Ishikawa (cell line): ENCODE measurements at regions not wholly inside any gene's neighbourhood (a gene's known extent, or its start where the extent isn't known, plus 50 kb on each side); places are given as distances from the start of the nearest gene placed in this dataset.
A peak's percentile ranks its signal among the peaks of the same experiment; 100 is the strongest.

ENCODE experiments used
- CEBPB ChIP-seq: IDR thresholded peaks from 2 replicates; pipeline ENCODE4 v1.6.1; 2012
- CREB1 ChIP-seq: IDR thresholded peaks from 2 replicates; pipeline ENCODE4 v1.6.1; 2012; ENCODE audit warnings: low read depth
- EGR1 ChIP-seq: IDR thresholded peaks from 2 replicates; pipeline ENCODE4 v1.6.1; 2012
- EP300 ChIP-seq: IDR thresholded peaks from 2 replicates; pipeline ENCODE4 v1.6.1; 2012; ENCODE audit warnings: borderline replicate concordance
- FOXM1 ChIP-seq: IDR thresholded peaks from 2 replicates; pipeline ENCODE4 v1.6.1; 2012; ENCODE audit warnings: low read depth, borderline replicate concordance
- NFIC ChIP-seq: IDR thresholded peaks from 2 replicates; pipeline ENCODE4 v1.6.1; 2012
- RAD21 ChIP-seq: IDR thresholded peaks from 2 replicates; pipeline ENCODE4 v1.6.1; 2012; ENCODE audit warnings: low read depth
- TAF1 ChIP-seq: IDR thresholded peaks from 2 replicates; pipeline ENCODE4 v1.6.1; 2012; ENCODE audit warnings: low read depth, mild to moderate bottlenecking
- TCF12 ChIP-seq: IDR thresholded peaks from 2 replicates; pipeline ENCODE4 v1.6.1; 2012; ENCODE audit warnings: low read depth
- TEAD4 ChIP-seq: IDR thresholded peaks from 2 replicates; pipeline ENCODE4 v1.6.1; 2012
- YY1 ChIP-seq: IDR thresholded peaks from 2 replicates; pipeline ENCODE4 v1.6.1; 2012; ENCODE audit warnings: low read depth
- ZBTB7A ChIP-seq: IDR thresholded peaks from 2 replicates; pipeline ENCODE4 v1.6.1; 2012; ENCODE audit warnings: low read depth
- TF ChIP-seq, protein P1 (sequence below): IDR thresholded peaks from 2 replicates; pipeline ENCODE4 v1.6.1; 2012
- TF ChIP-seq, protein P2 (sequence below): IDR thresholded peaks from 2 replicates; pipeline ENCODE4 v1.6.1; 2012; ENCODE audit warnings: low read depth, mild to moderate bottlenecking
- TF ChIP-seq, protein P3 (sequence below): IDR thresholded peaks from 2 replicates; pipeline ENCODE4 v1.6.1; 2012

DNA sequence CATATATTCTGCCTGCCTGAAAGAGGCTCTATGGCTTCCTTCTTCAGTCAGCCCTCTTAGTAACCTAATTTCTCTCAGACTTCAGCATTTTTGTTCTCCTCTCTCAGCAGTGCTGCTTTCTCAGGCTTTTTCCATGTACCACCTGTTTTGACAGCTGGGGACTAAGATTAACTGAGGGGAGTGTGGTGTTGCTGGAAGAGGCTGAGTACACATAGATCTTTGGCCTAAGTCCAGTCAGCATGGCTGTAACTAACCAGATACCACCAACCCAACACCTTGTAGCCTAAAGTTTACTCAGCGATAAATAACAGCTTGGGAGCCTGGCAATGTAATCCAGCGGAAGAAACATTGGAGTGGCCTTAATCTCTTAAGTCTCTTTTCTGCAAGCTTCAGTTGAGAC, 85.5 kb downstream of the RTL3 start:
- no peak for TF ChIP-seq FOXM1
- TF ChIP-seq, protein P1, sequence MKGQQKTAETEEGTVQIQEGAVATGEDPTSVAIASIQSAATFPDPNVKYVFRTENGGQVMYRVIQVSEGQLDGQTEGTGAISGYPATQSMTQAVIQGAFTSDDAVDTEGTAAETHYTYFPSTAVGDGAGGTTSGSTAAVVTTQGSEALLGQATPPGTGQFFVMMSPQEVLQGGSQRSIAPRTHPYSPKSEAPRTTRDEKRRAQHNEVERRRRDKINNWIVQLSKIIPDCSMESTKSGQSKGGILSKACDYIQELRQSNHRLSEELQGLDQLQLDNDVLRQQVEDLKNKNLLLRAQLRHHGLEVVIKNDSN, result no peak
- TF ChIP-seq YY1, result no peak
- no peak for TF ChIP-seq TCF12
- no peak for TF ChIP-seq EGR1
- TF ChIP-seq, protein P2, sequence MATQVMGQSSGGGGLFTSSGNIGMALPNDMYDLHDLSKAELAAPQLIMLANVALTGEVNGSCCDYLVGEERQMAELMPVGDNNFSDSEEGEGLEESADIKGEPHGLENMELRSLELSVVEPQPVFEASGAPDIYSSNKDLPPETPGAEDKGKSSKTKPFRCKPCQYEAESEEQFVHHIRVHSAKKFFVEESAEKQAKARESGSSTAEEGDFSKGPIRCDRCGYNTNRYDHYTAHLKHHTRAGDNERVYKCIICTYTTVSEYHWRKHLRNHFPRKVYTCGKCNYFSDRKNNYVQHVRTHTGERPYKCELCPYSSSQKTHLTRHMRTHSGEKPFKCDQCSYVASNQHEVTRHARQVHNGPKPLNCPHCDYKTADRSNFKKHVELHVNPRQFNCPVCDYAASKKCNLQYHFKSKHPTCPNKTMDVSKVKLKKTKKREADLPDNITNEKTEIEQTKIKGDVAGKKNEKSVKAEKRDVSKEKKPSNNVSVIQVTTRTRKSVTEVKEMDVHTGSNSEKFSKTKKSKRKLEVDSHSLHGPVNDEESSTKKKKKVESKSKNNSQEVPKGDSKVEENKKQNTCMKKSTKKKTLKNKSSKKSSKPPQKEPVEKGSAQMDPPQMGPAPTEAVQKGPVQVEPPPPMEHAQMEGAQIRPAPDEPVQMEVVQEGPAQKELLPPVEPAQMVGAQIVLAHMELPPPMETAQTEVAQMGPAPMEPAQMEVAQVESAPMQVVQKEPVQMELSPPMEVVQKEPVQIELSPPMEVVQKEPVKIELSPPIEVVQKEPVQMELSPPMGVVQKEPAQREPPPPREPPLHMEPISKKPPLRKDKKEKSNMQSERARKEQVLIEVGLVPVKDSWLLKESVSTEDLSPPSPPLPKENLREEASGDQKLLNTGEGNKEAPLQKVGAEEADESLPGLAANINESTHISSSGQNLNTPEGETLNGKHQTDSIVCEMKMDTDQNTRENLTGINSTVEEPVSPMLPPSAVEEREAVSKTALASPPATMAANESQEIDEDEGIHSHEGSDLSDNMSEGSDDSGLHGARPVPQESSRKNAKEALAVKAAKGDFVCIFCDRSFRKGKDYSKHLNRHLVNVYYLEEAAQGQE, result no peak
- TF ChIP-seq NFIC, result no peak
- TF ChIP-seq CREB1, result no peak
- TF ChIP-seq EP300, result no peak
- no peak for TF ChIP-seq CEBPB
- TF ChIP-seq, protein P3, sequence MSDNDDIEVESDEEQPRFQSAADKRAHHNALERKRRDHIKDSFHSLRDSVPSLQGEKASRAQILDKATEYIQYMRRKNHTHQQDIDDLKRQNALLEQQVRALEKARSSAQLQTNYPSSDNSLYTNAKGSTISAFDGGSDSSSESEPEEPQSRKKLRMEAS, result no peak
- no peak for TF ChIP-seq RAD21
- no peak for TF ChIP-seq TEAD4
- TF ChIP-seq ZBTB7A, result no peak
- no peak for TF ChIP-seq TAF1

DNA sequence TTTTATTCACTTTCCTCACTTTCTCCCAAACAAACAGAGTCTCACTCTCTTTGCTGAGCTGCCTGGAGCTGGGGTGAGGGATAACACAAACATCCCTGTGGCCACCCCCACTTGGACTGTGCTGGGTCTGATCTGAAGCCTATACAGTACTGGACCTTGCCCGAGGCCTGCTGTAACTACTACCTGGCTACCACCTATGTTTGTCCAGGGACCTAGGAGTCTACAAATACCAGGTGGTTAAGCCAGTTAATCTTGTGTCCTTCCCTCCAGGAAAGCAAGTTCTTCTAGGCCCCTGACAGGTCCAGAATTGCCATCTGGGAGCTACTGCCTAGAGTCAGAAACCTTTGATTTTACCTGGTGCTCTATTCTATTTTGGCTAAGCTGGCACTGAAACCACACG, 87.3 kb downstream of the RTL3 start:
- TF ChIP-seq TAF1 (no peak), YY1 (no peak)

DNA sequence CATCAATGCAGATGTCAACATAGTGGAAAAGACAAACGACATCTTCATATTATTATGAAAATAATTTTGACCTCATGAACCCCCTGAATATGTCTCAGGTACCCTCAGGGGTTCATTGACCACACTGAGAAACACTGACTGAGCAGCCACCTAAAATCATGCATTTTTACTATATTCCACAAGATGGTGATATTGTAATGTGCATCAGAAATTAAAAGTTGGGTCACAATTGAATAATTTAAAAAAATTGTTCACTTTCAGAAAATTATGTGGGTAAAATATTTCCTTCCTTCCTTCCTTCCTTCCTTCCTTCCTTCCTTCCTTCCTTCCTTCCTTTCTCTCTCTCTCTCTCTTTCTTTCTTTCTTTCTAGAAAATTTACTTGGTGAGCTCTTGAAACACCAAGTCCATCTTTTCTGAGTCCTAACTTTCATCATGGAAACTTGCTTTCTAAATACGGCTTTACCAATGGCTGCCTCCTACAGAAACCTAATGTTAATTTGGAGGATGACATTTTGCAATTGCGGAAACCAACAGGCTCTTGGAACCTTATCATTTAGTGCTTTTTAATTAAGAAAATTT, 103.6 kb downstream of the RTL3 start:
- TF ChIP-seq CREB1 (no peak), TAF1 (no peak), CEBPB (no peak), RAD21 (peak; percentile 45)
- TF ChIP-seq, protein P1, result no peak
- TF ChIP-seq, protein P3, result no peak

DNA sequence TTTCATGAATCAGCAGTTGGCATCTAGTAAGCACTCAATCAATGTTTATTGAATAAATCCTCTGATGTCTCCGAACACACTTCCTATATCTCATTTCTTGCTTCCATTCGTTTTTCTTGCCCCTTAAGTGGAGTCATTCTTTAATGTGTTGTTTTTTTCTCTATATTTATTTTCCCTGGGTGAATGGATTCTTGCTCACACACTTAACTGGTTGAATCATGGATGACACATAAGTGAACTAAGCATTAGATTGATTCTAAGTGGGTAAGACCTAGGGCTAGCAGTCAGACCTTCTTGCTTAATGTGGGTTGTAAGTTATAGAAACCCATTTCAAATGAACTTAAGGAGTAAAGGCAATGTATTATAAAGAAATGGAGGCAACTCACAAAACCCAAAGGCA, 111.1 kb downstream of the RTL3 start:
- TF ChIP-seq CEBPB (no peak), EGR1 (no peak), ZBTB7A (no peak), RAD21 (no peak), NFIC (no peak), TEAD4 (no peak), FOXM1 (no peak), TCF12 (no peak)

DNA sequence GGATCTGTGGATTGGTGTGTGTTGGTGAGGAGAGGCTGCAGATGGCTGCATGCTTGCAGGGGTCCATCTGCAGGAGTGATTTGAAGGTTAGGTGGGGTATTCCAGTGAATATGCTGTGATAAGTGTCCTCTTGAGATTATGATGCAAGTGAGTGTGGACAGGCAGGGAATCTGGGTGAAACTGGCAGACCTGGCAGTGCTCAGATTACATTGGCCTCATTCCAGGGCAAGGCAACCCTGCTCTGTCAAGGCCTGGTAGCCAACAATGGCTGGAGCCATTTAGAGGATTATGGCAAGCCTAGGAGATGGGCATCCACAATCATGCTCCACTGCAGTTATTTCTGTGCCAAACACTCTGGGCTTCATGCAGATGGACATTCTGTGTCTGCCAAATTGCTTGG, 113.9 kb downstream of the RTL3 start:
- TF ChIP-seq ZBTB7A (no peak), CREB1 (no peak), EGR1 (no peak), RAD21 (no peak), NFIC (no peak), CEBPB (no peak)

DNA sequence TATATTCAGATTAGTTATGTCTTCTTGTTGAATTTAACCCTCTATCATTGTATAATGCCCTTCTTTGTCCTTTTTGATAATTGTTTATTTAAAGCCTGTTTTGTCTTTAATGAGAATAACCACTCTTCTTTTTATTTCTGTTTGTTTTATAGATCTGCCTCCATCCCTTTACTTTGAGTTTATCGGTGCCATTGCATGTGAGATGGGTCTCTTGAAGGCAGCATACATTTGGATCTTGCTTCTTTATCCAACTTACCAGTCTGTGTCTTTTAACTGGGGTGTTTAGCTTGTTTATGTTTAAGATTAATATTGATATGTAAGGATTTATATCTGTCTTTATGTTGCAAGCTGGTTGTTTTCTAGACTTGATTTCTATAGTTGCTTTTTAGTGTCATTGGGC, 115.8 kb downstream of the RTL3 start:
- TF ChIP-seq RAD21 (no peak), TEAD4 (no peak), FOXM1 (no peak), EP300 (no peak), NFIC (no peak)
- TF ChIP-seq, protein P3, result no peak

DNA sequence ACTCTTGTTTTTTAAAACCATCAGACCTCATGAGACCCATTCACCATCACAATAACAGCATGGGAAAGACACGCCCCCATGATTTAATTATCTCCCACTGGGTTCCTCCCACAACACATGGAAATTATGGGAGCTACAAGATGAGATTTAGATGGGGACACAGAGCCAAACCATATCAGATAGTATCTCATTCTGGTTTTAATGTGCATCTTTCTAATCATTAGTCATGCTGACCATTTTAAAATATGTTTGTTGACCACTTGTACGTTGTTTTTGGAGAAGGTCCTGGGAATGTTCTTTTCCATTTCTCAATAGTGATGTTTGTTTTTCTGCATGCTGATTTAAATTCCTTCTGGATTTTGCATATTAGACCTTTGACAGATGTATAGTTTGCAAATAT, 119.0 kb downstream of the RTL3 start:
- no peak for TF ChIP-seq CREB1
- TF ChIP-seq TAF1, result no peak

DNA sequence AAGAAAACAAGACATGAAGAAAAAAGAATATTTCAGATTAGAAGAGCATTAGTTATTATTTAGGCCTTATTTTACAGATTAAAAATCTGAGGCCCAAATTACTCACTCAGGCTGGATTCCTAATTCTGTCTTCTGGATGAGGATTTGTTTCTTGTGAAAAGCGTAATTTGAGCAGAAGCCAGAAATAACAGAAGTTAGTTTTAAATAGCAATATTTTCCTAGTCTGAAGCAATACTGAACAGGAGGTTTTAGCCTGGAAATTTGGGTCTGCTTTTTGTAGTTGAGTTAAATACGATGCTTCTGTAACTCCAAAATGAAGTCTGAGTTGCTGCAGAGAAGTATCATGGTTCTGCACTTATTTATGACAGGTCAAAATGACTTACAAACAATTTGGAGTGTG, 124.9 kb downstream of the RTL3 start:
- TF ChIP-seq EGR1 (no peak), NFIC (no peak), CEBPB (no peak), FOXM1 (no peak), CREB1 (no peak), TCF12 (no peak), EP300 (no peak), TEAD4 (no peak)
- TF ChIP-seq, protein P2, result no peak
- TF ChIP-seq, protein P3, result no peak
- TF ChIP-seq, protein P1, result no peak
